Uterus (tissue), 3 donors: ENCODE measurements at regions not wholly inside any gene's neighbourhood (a gene's known extent, or its start where the extent isn't known, plus 50 kb on each side); places are given as distances from the start of the nearest gene placed in this dataset.

Experiments used
- DNase-seq, 2 donors: peaks; one replicate each; pipeline ENCODE4 v3.0.0-alpha.2; 2019 to 2020
- H3K27ac ChIP-seq, 2 donors: fragments of 200-600 bp; sonication (generic); 1 replicate in 1 of 2; 2 replicates in 1 of 2; pipeline ENCODE4 v1.5.1; 2016 to 2018
- H3K27me3 ChIP-seq, 2 donors: fragments of 200-600 bp; sonication (generic); one replicate each; pipeline ENCODE4 v1.5.1; 2018 to 2019; ENCODE audit warnings: control low read depth in 1 of 2
- H3K36me3 ChIP-seq, 2 donors: fragments of 200-600 bp; sonication (generic); one replicate each; pipeline ENCODE4 v1.5.1; 2019; ENCODE audit warnings: control low read depth in 1 of 2
- H3K4me1 ChIP-seq, 2 donors: fragments of 200-600 bp; sonication (generic); one replicate each; pipeline ENCODE4 v1.5.1; 2018 to 2019; ENCODE audit warnings: control low read depth in 1 of 2
- H3K4me3 ChIP-seq, 2 donors: fragments of 200-600 bp; sonication (generic); 1 replicate in 1 of 2; 2 replicates in 1 of 2; pipeline ENCODE4 v1.5.1; 2018 to 2019; ENCODE audit warnings: mild to moderate bottlenecking in 1 of 2
- H3K9me3 ChIP-seq, 2 donors: fragments of 200-600 bp; sonication (generic); one replicate each; pipeline ENCODE4 v1.5.1; 2019; ENCODE audit warnings: control low read depth in 1 of 2
- CTCF ChIP-seq, 4 experiments: fragments of 200-600 bp in 2 of 4; fragments of 450-650 bp in 2 of 4; sonication (generic) in 2 of 4; IDR thresholded peaks; one replicate each; pipeline ENCODE4 v1.5.1; 2016 to 2019; ENCODE audit warnings: antibody characterized with exemption in 4 of 4, mild to moderate bottlenecking in 2 of 4, moderate library complexity in 1 of 4
- POLR2A ChIP-seq, 2 donors: fragments of 450-650 bp; IDR thresholded peaks; one replicate each; pipeline ENCODE4 v1.6.1; 2016; ENCODE audit warnings: antibody characterized with exemption in 2 of 2, mild to moderate bottlenecking in 1 of 2, moderate library complexity in 1 of 2
- intact Hi-C: fragments of 100-400 bp; cut with DNase I; formaldehyde crosslinking; loops from one replicate; pipeline ENCODE4 v1.15.1; 2023; ENCODE audit warnings: low total_unique reads
- donor health status: DM: yes; HTN: yes; CAD: no.

DNA sequence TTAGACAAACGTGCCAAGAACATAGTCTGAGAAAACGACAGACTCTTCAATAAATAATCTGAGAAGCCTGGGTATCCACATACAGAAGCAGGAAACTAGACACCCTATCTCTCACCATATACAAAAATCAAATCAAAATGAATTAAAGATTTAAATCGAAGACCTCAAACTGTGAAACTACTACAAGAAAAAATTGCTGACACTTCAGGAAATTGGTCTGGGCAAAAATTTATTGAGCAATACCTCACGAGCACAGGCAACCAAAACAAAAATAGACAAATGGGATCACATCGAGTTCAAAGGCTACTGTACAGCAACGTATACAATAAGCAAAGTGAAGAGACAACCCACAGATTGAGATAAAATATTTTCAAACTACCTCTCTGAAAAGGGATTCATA lies 292.8 kb upstream of the RGS18 start:
- intact Hi-C loops: no loop called here
- Histone ChIP-seq H3K36me3 (no peaks in the 10 kb centered on the region), H3K4me3 (no peak overlapping the region), H3K4me1 (no peaks in the 10 kb centered on the region), H3K9me3 (no peaks in the 10 kb centered on the region), H3K27ac (no peak overlapping the region), H3K27me3 (no peaks in the 10 kb centered on the region)
- DNase-seq: no peak
- TF ChIP-seq POLR2A (IDR thresholded peaks at IDR 0.05) (no peak), CTCF (IDR thresholded peaks at IDR 0.05) (no peak)

DNA sequence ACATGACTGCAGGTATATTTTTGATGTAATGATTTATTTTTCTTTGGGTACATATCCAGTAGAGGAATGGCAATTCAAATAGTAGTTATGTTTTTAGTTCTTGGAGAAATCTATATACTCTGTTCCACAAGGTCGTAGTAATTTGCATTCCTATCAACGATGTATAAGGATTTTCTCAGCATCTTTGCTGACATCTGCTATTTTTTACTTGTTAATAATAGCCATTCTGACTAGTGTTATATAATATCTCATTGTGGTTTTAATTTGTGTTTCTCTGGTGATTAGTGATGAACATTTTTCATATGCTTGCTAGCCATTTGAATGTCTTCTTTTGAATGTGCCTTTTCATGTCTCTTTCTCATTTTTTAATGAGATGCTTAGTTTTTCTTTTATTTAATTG lies 292.1 kb upstream of the RGS18 start:
- Histone ChIP-seq H3K27me3 (no peaks in the 10 kb centered on the region), H3K4me1 (no peaks in the 10 kb centered on the region), H3K36me3 (no peaks in the 10 kb centered on the region), H3K27ac (no peak overlapping the region), H3K4me3 (no peak overlapping the region), H3K9me3 (no peaks in the 10 kb centered on the region)
- no peak for DNase-seq
- intact Hi-C loops: no loop called here
- no peak for TF ChIP-seq POLR2A (IDR thresholded peaks at IDR 0.05)
- no peak for TF ChIP-seq CTCF (IDR thresholded peaks at IDR 0.05)

GRCh38 chr1:191869790-191870312 lies 288.4 kb upstream of the RGS18 start:
- intact Hi-C loops: no loop called here
- no peak overlapping the region for H3K4me3 ChIP-seq
- no peak for TF ChIP-seq CTCF (IDR thresholded peaks at IDR 0.05)
- no peak for TF ChIP-seq POLR2A (IDR thresholded peaks at IDR 0.05)
- no peaks in the 10 kb centered on the region for H3K9me3 ChIP-seq
- H3K36me3 ChIP-seq: no peaks in the 10 kb centered on the region
- no peaks in the 10 kb centered on the region for H3K27me3 ChIP-seq
- DNase-seq: no peak
- H3K27ac ChIP-seq: no peak overlapping the region
- no peaks in the 10 kb centered on the region for H3K4me1 ChIP-seq

- no peaks in the 10 kb centered on the region for H3K27me3 ChIP-seq
- no peaks in the 10 kb centered on the region for H3K4me1 ChIP-seq
- no peaks in the 10 kb centered on the region for H3K9me3 ChIP-seq
- H3K27ac ChIP-seq: no peak overlapping the region
- no peak overlapping the region for H3K4me3 ChIP-seq
- no peaks in the 10 kb centered on the region for H3K36me3 ChIP-seq
- TF ChIP-seq CTCF (IDR thresholded peaks at IDR 0.05) (no peak), POLR2A (IDR thresholded peaks at IDR 0.05) (no peak)
- DNase-seq: no peak
- intact Hi-C loops: no loop called here
These were observed 287.8 kb upstream of the RGS18 start for GRCh38 chr1:191870490-191870889.

- Histone ChIP-seq H3K36me3 (no peaks in the 10 kb centered on the region), H3K4me1 (no peaks in the 10 kb centered on the region), H3K27me3 (no peaks in the 10 kb centered on the region), H3K9me3 (no peaks in the 10 kb centered on the region), H3K4me3 (no peak overlapping the region), H3K27ac (no peak overlapping the region)
- intact Hi-C loops: no loop called here
- TF ChIP-seq CTCF (IDR thresholded peaks at IDR 0.05) (no peak), POLR2A (IDR thresholded peaks at IDR 0.05) (no peak)
- no peak for DNase-seq
These were observed 282.3 kb upstream of the RGS18 start for GRCh38 chr1:191875994-191876393.
